Endothelial cell of umbilical vein (primary cell): ENCODE measurements at regions not wholly inside any gene's neighbourhood (a gene's known extent, or its start where the extent isn't known, plus 50 kb on each side); places are given as distances from the start of the nearest gene placed in this dataset.
"Not testable (repeated sequence)": the region's sequence is repeated elsewhere in the genome, so short reads cannot be mapped to it uniquely, and the experiment has no call there.

Experiments
- BruUV-seq: library from RNA; stranded (reverse); fragments of 400-500 nt; replicated peaks from 2 replicates; lab custom pipeline; 2021; lab: Mats Ljungman, UMichigan
- CTCF ChIA-PET: fragments of 300-600, 350-600 bp; sonication (Branson Sonifier 250); formaldehyde crosslinking; loops from one replicate; lab custom pipeline; 2021; ENCODE audit warnings: antibody characterized with exemption, inconsistent platforms; lab: Charles Lee
- POLR2A ChIA-PET: fragments of 300-600, 350-600 bp; sonication (Branson Sonifier 250); formaldehyde crosslinking; loops from one replicate; lab custom pipeline; 2021; ENCODE audit warnings: antibody characterized with exemption, inconsistent platforms; lab: Charles Lee
- DNase-seq: peaks from one replicate; pipeline ENCODE4 v3.0.0-alpha.2; 2011; ENCODE audit warnings: low read depth, low spot score
- FAIRE-seq: peaks from 2 replicates; lab custom pipeline; 2011; peaks lifted over from hg19 to GRCh38; lab: Jason Lieb, UNC
- H2AFZ ChIP-seq: 2 replicates; pipeline ENCODE4 v1.6.0; 2012; ENCODE audit warnings: low read depth, low read length, control low read depth, inconsistent platforms
- H3K27ac ChIP-seq: 2 replicates; pipeline ENCODE4 v1.5.1; 2011; ENCODE audit warnings: low read depth, mild to moderate bottlenecking, control low read depth, low read length, moderate library complexity; ENCODE audit not compliant: insufficient read depth
- H3K27me3 ChIP-seq, 2 experiments: 2 replicates each; pipeline versions ENCODE4 v1.6.0 to v1.6.1; 2011; ENCODE audit warnings: low read length in 2 of 2, mixed read lengths in 1 of 2; ENCODE audit not compliant: control insufficient read depth in 2 of 2, insufficient read depth in 2 of 2
- H3K36me3 ChIP-seq, 2 experiments: 2 replicates in 1 of 2; 3 replicates in 1 of 2; pipeline ENCODE4 v1.5.1; 2011; ENCODE audit warnings: low read length in 2 of 2, mild to moderate bottlenecking in 1 of 2, moderate library complexity in 1 of 2; ENCODE audit not compliant: control insufficient read depth in 2 of 2, insufficient read depth in 2 of 2; ENCODE audit errors: extremely low read depth in 1 of 2
- H3K4me1 ChIP-seq: 3 replicates; pipeline ENCODE4 v1.5.1; 2011; ENCODE audit warnings: mild to moderate bottlenecking, low read length; ENCODE audit not compliant: control insufficient read depth, insufficient read depth; ENCODE audit errors: extremely low read depth
- H3K4me2 ChIP-seq: 2 replicates; pipeline ENCODE4 v1.6.1; 2011; ENCODE audit warnings: low read length, control low read depth, mixed read lengths; ENCODE audit not compliant: insufficient read depth
- H3K4me3 ChIP-seq, 3 experiments: fragments of 200-600 bp in 1 of 3; sonication (generic), shearing (Covaris generic) in 1 of 3; replicated peaks in 1 of 3; 2 replicates each; pipeline ENCODE4 v1.5.1; 2011 to 2016; ENCODE audit warnings: control low read depth in 3 of 3, low read length in 3 of 3, mild to moderate bottlenecking in 2 of 3, inconsistent platforms in 1 of 3, low read depth in 1 of 3, moderate library complexity in 1 of 3; ENCODE audit not compliant: insufficient read depth in 1 of 3
- H3K79me2 ChIP-seq: 2 replicates; pipeline ENCODE4 v1.6.0; 2012; ENCODE audit warnings: low read length, inconsistent platforms; ENCODE audit not compliant: control insufficient read depth, insufficient read depth
- H3K9ac ChIP-seq: replicated peaks from 2 replicates; pipeline ENCODE3; 2011; ENCODE audit warnings: low read length, control low read depth; ENCODE audit not compliant: insufficient read depth; ENCODE audit errors: extremely low read depth
- H3K9me1 ChIP-seq: replicated peaks from 3 replicates; pipeline ENCODE4 v1.6.0; 2011; ENCODE audit warnings: mild to moderate bottlenecking, low read length; ENCODE audit not compliant: control insufficient read depth, insufficient read depth; ENCODE audit errors: extremely low read depth
- H3K9me3 ChIP-seq: replicated peaks from 2 replicates; pipeline ENCODE4 v1.5.1; 2012; ENCODE audit warnings: low read length, inconsistent platforms; ENCODE audit not compliant: control insufficient read depth, insufficient read depth
- H4K20me1 ChIP-seq: replicated peaks from 2 replicates; pipeline ENCODE3; 2011; ENCODE audit warnings: mild to moderate bottlenecking, low read length; ENCODE audit not compliant: control insufficient read depth, insufficient read depth; ENCODE audit errors: extremely low read depth
- CTCF ChIP-seq, 2 donors: IDR thresholded peaks; 1 replicate in 1 of 2; 2 replicates in 1 of 2; pipeline ENCODE4 v1.5.1; 2011; ENCODE audit warnings: low read length in 2 of 2, mild to moderate bottlenecking in 2 of 2, moderate library complexity in 2 of 2, control low read depth in 1 of 2, inconsistent platforms in 1 of 2, low read depth in 1 of 2; ENCODE audit not compliant: insufficient read depth in 1 of 2; ENCODE audit errors: extremely low read depth in 1 of 2
- EZH2 ChIP-seq: IDR thresholded peaks from 2 replicates; pipeline ENCODE4 v1.6.1; 2012; ENCODE audit warnings: borderline replicate concordance, low read depth, mild to moderate bottlenecking, moderate library complexity, low read length, inconsistent platforms; ENCODE audit not compliant: severe bottlenecking
- FOS ChIP-seq: IDR thresholded peaks from 2 replicates; pipeline ENCODE4 v1.6.1; 2011; ENCODE audit warnings: mild to moderate bottlenecking, low read length, moderate library complexity, borderline replicate concordance; ENCODE audit not compliant: insufficient read depth
- GATA2 ChIP-seq: IDR thresholded peaks from 2 replicates; pipeline ENCODE4 v1.7.0; 2011; ENCODE audit warnings: low read depth, mild to moderate bottlenecking, moderate library complexity, mixed read lengths, low read length; ENCODE audit not compliant: insufficient read length, insufficient read depth
- JUN ChIP-seq: IDR thresholded peaks from 2 replicates; pipeline ENCODE4 v1.6.1; 2011; ENCODE audit warnings: borderline replicate concordance, low read depth; ENCODE audit not compliant: insufficient read length, insufficient read depth
- MAX ChIP-seq: IDR thresholded peaks from 2 replicates; pipeline ENCODE4 v1.6.1; 2011; ENCODE audit not compliant: insufficient read depth, insufficient read length
- MYC ChIP-seq: IDR thresholded peaks from one replicate; pipeline ENCODE4 v1.6.1; 2011; ENCODE audit warnings: mild to moderate bottlenecking, low read depth, low read length
- POLR2A ChIP-seq: IDR thresholded peaks from 2 replicates; pipeline ENCODE4 v1.6.1; 2012; ENCODE audit warnings: low read depth, mild to moderate bottlenecking, control low read depth, low read length
- POLR2AphosphoS5 ChIP-seq: IDR thresholded peaks from 2 replicates; pipeline ENCODE4 v1.6.1; 2012; ENCODE audit warnings: low read depth, mild to moderate bottlenecking, control low read depth, low read length, moderate library complexity; ENCODE audit not compliant: insufficient read depth
- dilution Hi-C: fragments of 300-500 bp; cut with MboI; formaldehyde crosslinking; loops from one replicate; pipeline ENCODE4 v1.15.0; 2019; ENCODE audit warnings: low sequenced_read_pairs; ENCODE audit not compliant: extremely low pct_ligation_motif_present
- intact Hi-C: fragments of 100-400 bp; cut with micrococcal nuclease; formaldehyde crosslinking; loops from one replicate; pipeline ENCODE4 v1.10.0; 2022

- Histone ChIP-seq H3K79me2 (no peaks in the 10 kb centered on the region), H3K9me1 (no peaks in the 10 kb centered on the region), H3K27me3 (peaks cover 5 to 10% of the 10 kb centered on the region in 2 experiments), H3K4me1 (no peaks in the 10 kb centered on the region), H3K36me3 (no peaks in the 10 kb centered on the region), H4K20me1 (no peaks in the 10 kb centered on the region), H3K9ac (no peak overlapping the region), H3K4me3 (no peak overlapping the region), H3K4me2 (no peak overlapping the region), H2AFZ (no peak overlapping the region), H3K9me3 (no peaks in the 10 kb centered on the region), H3K27ac (no peak overlapping the region)
- FAIRE-seq (no peak), DNase-seq (no peak)
- intact Hi-C loops = no loop called here
- POLR2A ChIA-PET = no interaction called here
- dilution Hi-C loops = no loop called here
- CTCF ChIA-PET = no interaction called here
- no TSS peak for BruUV-seq
- TF ChIP-seq MAX = no peak
- no peak for TF ChIP-seq FOS
- TF ChIP-seq CTCF (IDR thresholded peaks at IDR 0.05; ENCODE audit: extremely low read depth in 1 of 2, insufficient read depth in 1 of 2, low read depth in 1 of 2, low read length in 2 of 2) = no peak
- TF ChIP-seq EZH2 = no peak
- TF ChIP-seq POLR2A = no peak
- TF ChIP-seq GATA2 = no peak
- no peak for TF ChIP-seq MYC
- no peak for TF ChIP-seq JUN
- no peak for TF ChIP-seq POLR2AphosphoS5
Observed at GRCh38 chr18:966759-967576, 62.3 kb downstream of the ADCYAP1 start.

- FAIRE-seq, H2AFZ ChIP-seq, H3K9me1 ChIP-seq, intact Hi-C loops, H4K20me1 ChIP-seq, H3K4me3 ChIP-seq, H3K79me2 ChIP-seq, H3K4me2 ChIP-seq, DNase-seq, H3K9me3 ChIP-seq, CTCF ChIA-PET, H3K27ac ChIP-seq, dilution Hi-C loops, H3K4me1 ChIP-seq, H3K9ac ChIP-seq, H3K27me3 ChIP-seq, POLR2A ChIA-PET, H3K36me3 ChIP-seq, BruUV-seq: not testable (repeated sequence)
Observed at GRCh38 chr18:968910-969309, 64.2 kb downstream of the ADCYAP1 start.

GRCh38 chr18:969311-969710, 64.6 kb downstream of the ADCYAP1 start:
- H2AFZ ChIP-seq, H3K9ac ChIP-seq, H3K4me2 ChIP-seq, intact Hi-C loops, FAIRE-seq, H3K9me3 ChIP-seq, H3K4me1 ChIP-seq, H3K4me3 ChIP-seq, BruUV-seq, H3K27me3 ChIP-seq, H4K20me1 ChIP-seq, H3K36me3 ChIP-seq, DNase-seq, H3K9me1 ChIP-seq, POLR2A ChIA-PET, H3K27ac ChIP-seq, dilution Hi-C loops, H3K79me2 ChIP-seq: not testable (repeated sequence)
- CTCF ChIA-PET = interaction anchor here (1.7 kb wide), 1 partner anchor 7 kb away, joined by 14 read pairs; no protein-coding TSS in a partner anchor
